Epithelial cell of esophagus (primary cell): ENCODE measurements at regions not wholly inside any gene's neighbourhood (a gene's known extent, or its start where the extent isn't known, plus 50 kb on each side); places are given as distances from the start of the nearest gene placed in this dataset.
"Not testable (repeated sequence)": the region's sequence is repeated elsewhere in the genome, so short reads cannot be mapped to it uniquely, and the experiment has no call there.

ENCODE experiments used
- DNase-seq: peaks from one replicate; pipeline ENCODE4 v3.0.0; 2010; ENCODE audit warnings: low read depth
- H3K4me3 ChIP-seq: 2 replicates; pipeline ENCODE4 v1.5.1; 2011; ENCODE audit warnings: mild to moderate bottlenecking, low read length, control low read depth
- CTCF ChIP-seq: IDR thresholded peaks from 2 replicates; pipeline ENCODE4 v1.5.1; 2011; ENCODE audit warnings: low read depth, mild to moderate bottlenecking, low read length, control low read depth, inconsistent platforms; ENCODE audit not compliant: insufficient read depth; ENCODE audit errors: missing control alignments

GRCh38 chr1:191438979-191439378 lies 719.3 kb upstream of the RGS18 start:
- DNase-seq = no peak
- H3K4me3 ChIP-seq = no peak overlapping the region
- no peak for TF ChIP-seq CTCF

GRCh38 chr1:191448279-191448678 lies 710.0 kb upstream of the RGS18 start:
- H3K4me3 ChIP-seq, DNase-seq: not testable (repeated sequence)

- H3K4me3 ChIP-seq = no peak overlapping the region
- no peak for DNase-seq
- no peak for TF ChIP-seq CTCF
Measured at GRCh38 chr1:191452586-191452985, 705.7 kb upstream of the RGS18 start.

DNA sequence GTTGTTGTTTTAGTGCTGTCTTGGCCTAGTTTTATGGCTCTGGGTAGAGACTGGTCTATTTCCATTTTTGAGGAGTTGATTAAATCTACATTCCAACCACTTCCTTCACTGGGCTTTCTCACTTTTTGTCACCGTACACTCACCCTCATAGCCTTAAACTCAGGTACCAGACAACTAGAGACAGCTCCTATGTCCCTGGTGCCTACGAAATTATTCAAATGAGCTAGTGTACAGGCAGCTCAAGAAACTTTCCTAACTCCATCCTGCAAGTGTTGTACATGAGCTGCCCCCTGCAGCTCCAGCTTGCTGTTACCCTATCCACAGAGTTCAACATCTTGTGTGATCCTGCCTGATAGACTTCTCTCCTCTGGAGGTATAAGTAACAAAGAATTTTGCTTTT lies 704.8 kb upstream of the RGS18 start:
- H3K4me3 ChIP-seq = no peak overlapping the region
- no peak for DNase-seq
- no peak for TF ChIP-seq CTCF

DNA sequence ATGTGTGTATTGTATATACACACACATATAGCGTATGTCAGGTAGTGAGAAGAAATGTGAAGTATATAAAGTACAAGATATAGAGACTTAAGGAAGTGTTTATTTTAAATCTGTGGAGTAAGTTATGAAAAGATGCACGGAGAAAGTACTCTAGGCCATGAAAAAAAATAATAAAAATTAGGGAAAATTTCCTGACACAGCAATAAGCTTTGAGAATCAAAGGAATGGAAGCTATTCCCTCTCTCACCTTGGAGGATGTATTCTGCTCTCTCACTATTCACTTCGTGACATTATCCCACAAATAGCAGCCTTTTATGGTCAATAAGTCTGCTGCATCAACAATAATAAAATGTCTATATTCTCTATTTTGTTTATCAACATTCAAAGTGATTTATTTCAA lies 700.4 kb upstream of the RGS18 start:
- no peak for TF ChIP-seq CTCF
- H3K4me3 ChIP-seq = no peak overlapping the region
- no peak for DNase-seq

DNA sequence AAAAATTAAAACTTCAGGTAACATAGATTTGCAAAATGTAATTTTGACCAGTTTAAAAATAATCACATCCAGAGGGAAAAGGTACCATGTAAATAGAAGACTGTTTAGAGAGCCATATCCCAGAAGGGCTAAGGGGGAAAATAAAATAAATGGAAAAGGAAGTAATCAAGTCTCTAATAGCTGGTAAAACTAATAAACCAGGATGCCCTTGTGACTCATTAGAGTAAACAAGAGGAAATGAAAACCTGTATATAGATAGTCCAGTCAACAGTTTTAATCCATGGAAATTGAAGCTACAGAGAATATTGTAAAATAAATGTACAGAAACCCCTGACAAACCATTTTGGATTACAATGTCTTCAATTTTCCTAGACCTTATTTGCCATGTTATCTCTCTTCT lies 698.0 kb upstream of the RGS18 start:
- DNase-seq = peak; percentile 2
- no peak for TF ChIP-seq CTCF
- H3K4me3 ChIP-seq = no peak overlapping the region

DNA sequence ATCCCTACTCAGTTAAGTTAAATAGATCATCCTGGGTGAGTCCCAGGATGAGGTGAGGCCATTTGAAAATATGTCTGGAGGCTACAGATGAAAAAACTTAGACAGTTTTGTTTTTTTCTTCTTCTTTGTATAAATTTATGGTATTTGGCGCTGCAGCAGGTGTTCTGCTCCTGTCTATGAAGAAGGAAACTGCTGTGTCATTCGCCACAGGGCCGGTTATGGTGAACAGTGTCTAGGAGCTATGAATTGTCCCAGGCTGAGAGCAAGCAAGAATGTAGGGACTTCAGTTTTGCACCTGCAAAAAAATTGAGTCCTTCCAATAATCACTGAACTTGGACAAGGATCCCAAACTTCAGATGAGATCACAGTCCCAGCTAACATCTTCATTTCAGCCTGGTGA lies 674.3 kb upstream of the RGS18 start:
- DNase-seq = no peak
- no peak for TF ChIP-seq CTCF
- H3K4me3 ChIP-seq = no peak overlapping the region

GRCh38 chr1:191490303-191490702 lies 668.0 kb upstream of the RGS18 start:
- TF ChIP-seq CTCF = no peak
- H3K4me3 ChIP-seq = no peak overlapping the region
- no peak for DNase-seq
